ENCODE measurements at regions not wholly inside any gene's neighbourhood (a gene's known extent, or its start where the extent isn't known, plus 50 kb on each side); places are given as distances from the start of the nearest gene placed in this dataset.

- ChIA-PET CTCF (no interaction called here), POLR2A (ENCODE audit: low non-redundant PET) (no interaction called here)
- Histone ChIP-seq H3K27ac (ENCODE audit: low read depth, low read length, poor library complexity, severe bottlenecking) (no peak overlapping the region), H3K27me3 (replicated peaks; ENCODE audit: insufficient read depth, low read depth, low read length, poor library complexity) (no peaks in the 10 kb centered on the region), H3K9me3 (ENCODE audit: low read depth, low read length, poor library complexity, severe bottlenecking) (no peaks in the 10 kb centered on the region), H3K4me3 (ENCODE audit: low read depth, low read length, poor library complexity, severe bottlenecking) (no peak overlapping the region), H3K4me1 (ENCODE audit: insufficient read depth, low read length, poor library complexity, severe bottlenecking) (peaks cover 20% of the 10 kb centered on the region), H3K36me3 (ENCODE audit: insufficient read depth, low read length, poor library complexity, severe bottlenecking) (no peaks in the 10 kb centered on the region)
- TF ChIP-seq CTCF (conservative IDR thresholded peaks at IDR 0.05; ENCODE audit: low read depth, low read length): no peak
- no peak for TF ChIP-seq EZH2 (IDR thresholded peaks at IDR 0.05; ENCODE audit: borderline replicate concordance, low read depth, low read length, poor library complexity, severe bottlenecking)
- BruUV-seq (replicated peaks): no TSS peak
- intact Hi-C loops (cut with micrococcal nuclease; ENCODE audit: unreplicated experiment): no loop called here
- no peak for DNase-seq (ENCODE audit: low spot score)
Measured at GRCh38 chr4:180436361-180436760, 1806.8 kb upstream of the TENM3 start.

- intact Hi-C loops (cut with micrococcal nuclease; ENCODE audit: unreplicated experiment): no loop called here
- Histone ChIP-seq H3K4me3 (ENCODE audit: low read depth, low read length, poor library complexity, severe bottlenecking) (no peak overlapping the region), H3K27ac (ENCODE audit: low read depth, low read length, poor library complexity, severe bottlenecking) (no peak overlapping the region), H3K27me3 (replicated peaks; ENCODE audit: insufficient read depth, low read depth, low read length, poor library complexity) (no peaks in the 10 kb centered on the region), H3K9me3 (ENCODE audit: low read depth, low read length, poor library complexity, severe bottlenecking) (no peaks in the 10 kb centered on the region), H3K4me1 (ENCODE audit: insufficient read depth, low read length, poor library complexity, severe bottlenecking) (peaks cover 20% of the 10 kb centered on the region), H3K36me3 (ENCODE audit: insufficient read depth, low read length, poor library complexity, severe bottlenecking) (no peaks in the 10 kb centered on the region)
- TF ChIP-seq CTCF (conservative IDR thresholded peaks at IDR 0.05; ENCODE audit: low read depth, low read length) (no peak), EZH2 (IDR thresholded peaks at IDR 0.05; ENCODE audit: borderline replicate concordance, low read depth, low read length, poor library complexity, severe bottlenecking) (no peak)
- ChIA-PET POLR2A (ENCODE audit: low non-redundant PET) (no interaction called here), CTCF (no interaction called here)
- DNase-seq (ENCODE audit: low spot score): no peak
- BruUV-seq (replicated peaks): no TSS peak
Measured at GRCh38 chr4:180437601-180438000, 1805.6 kb upstream of the TENM3 start.

- ChIA-PET CTCF (no interaction called here), POLR2A (ENCODE audit: low non-redundant PET) (no interaction called here)
- Histone ChIP-seq H3K4me3 (ENCODE audit: low read depth, low read length, poor library complexity, severe bottlenecking) (no peak overlapping the region), H3K27me3 (replicated peaks; ENCODE audit: insufficient read depth, low read depth, low read length, poor library complexity) (no peaks in the 10 kb centered on the region), H3K9me3 (ENCODE audit: low read depth, low read length, poor library complexity, severe bottlenecking) (no peaks in the 10 kb centered on the region), H3K4me1 (ENCODE audit: insufficient read depth, low read length, poor library complexity, severe bottlenecking) (peaks cover 17% of the 10 kb centered on the region), H3K27ac (ENCODE audit: low read depth, low read length, poor library complexity, severe bottlenecking) (no peak overlapping the region), H3K36me3 (ENCODE audit: insufficient read depth, low read length, poor library complexity, severe bottlenecking) (no peaks in the 10 kb centered on the region)
- intact Hi-C loops (cut with micrococcal nuclease; ENCODE audit: unreplicated experiment): loop anchor here (2.0 kb wide), 1 partner anchor 192 kb away; no protein-coding TSS in a partner anchor
- DNase-seq (ENCODE audit: low spot score): no peak
- no peak for TF ChIP-seq EZH2 (IDR thresholded peaks at IDR 0.05; ENCODE audit: borderline replicate concordance, low read depth, low read length, poor library complexity, severe bottlenecking)
- TF ChIP-seq CTCF (conservative IDR thresholded peaks at IDR 0.05; ENCODE audit: low read depth, low read length): no peak
- no TSS peak for BruUV-seq (replicated peaks)
Measured at GRCh38 chr4:180448306-180448705, 1794.9 kb upstream of the TENM3 start.
